NCI-H2171 (cell line): ENCODE measurements at regions not wholly inside any gene's neighbourhood (a gene's known extent, or its start where the extent isn't known, plus 50 kb on each side); places are given as distances from the start of the nearest gene placed in this dataset.
"Not testable (repeated sequence)": the region's sequence is repeated elsewhere in the genome, so short reads cannot be mapped to it uniquely, and the experiment has no call there.

ENCODE experiments used
- DNase-seq: peaks from one replicate; lab custom pipeline; 2025; lab: John Stamatoyannopoulos, UW

DNA sequence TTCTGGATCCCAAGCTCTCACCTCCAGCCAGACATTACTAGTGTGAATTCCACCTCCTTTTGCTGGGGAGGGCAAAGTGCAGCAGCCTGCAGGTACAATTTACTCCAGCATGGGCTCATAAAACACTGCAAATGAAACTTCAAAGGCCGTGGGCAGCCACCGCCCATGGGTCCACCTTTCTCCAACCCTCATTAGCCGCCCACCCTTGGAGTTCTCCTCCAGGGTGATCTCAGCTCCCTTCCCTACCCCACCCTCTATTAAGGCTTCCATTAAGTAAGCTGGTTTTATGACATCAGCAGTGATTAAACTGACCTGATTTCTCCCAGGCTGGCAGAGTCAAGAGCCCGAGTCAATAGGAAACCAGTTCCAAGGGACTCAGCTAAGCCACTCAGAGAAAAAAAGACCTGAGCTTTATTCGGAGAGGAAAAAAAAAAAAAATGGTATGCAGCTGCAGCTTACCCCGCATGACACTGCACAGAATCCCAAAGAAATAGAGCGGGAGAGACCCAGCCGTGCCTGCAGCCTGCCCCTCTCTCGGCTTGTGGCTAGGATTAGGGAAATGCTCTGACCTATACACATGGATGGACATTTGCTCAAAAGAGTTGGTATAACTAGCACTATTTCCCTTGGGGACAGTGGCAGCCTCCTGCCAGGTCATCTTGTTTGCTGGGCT is 319.6 kb downstream of the PTTG2 start:
- no peak for DNase-seq

DNA sequence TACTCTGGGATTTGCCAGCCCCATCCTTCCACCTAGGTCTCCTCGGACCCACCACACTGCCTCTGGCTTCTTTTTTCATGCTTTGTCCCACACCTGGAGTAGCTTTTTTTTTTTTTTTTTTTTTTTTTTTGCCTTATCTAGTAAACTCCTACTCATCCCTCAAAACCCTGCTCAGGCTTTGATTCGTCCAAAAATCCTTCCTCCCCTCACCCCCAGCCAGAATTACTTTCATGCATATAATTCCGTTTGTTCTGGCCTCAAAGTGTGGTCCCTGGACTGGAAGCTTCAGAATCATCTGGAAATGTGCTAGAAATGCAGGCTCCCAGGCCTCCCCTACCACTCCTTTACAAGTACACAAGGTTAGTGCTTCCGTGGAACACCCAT is 320.1 kb downstream of the PTTG2 start:
- DNase-seq: no peak

DNA sequence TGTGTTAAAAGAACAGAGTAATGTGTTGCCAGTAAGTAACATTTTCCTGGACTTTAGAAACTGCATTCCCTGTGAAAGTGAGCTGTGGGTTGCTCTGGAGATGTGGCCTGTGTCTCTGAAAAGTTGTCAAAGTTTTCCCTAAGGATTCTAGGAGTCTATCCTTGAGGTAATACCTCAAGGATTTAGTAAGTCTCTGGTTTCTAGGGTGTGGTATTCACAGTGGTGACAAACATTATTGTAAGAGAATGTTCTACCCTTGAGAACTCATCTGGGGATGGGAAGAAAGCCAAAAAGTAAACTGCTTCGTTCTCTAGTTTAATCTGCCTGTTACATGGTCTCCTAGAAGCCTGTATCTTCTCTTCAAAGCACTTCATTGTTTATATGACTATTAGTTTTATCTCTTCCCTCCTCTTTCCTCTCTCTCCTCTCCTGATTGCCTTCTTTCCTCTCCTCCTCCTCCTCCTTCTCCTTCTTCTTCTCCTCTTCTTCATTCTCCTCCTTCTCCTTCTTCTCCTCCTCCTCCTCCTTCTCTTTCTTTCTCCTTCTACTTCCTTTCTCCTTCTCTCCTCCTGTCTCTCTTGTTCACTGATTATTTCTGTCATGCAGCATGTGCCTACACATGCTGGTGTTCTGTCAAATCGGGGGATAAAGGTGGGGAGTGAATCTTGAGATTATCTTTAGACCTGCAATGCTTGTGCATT is 321.3 kb downstream of the PTTG2 start:
- no peak for DNase-seq

DNA sequence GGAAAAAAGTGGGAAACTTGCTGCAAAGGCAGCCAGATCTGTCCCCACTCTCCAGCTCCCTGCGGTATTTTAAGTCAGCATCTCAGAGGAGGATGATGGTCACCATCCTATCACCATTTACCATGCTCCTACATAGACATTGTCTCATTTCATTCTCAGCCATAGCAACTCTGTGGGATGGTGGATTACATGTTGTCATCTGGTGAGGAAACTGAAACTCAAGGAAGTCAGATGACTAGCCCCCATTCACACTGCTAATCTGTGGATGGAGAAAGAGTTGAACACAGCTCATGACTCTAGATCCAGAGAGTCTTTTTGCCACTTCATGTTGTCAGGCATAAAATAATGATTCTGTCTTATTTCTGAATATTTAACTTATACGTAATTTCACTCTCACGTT is 323.5 kb downstream of the PTTG2 start:
- no peak for DNase-seq

DNA sequence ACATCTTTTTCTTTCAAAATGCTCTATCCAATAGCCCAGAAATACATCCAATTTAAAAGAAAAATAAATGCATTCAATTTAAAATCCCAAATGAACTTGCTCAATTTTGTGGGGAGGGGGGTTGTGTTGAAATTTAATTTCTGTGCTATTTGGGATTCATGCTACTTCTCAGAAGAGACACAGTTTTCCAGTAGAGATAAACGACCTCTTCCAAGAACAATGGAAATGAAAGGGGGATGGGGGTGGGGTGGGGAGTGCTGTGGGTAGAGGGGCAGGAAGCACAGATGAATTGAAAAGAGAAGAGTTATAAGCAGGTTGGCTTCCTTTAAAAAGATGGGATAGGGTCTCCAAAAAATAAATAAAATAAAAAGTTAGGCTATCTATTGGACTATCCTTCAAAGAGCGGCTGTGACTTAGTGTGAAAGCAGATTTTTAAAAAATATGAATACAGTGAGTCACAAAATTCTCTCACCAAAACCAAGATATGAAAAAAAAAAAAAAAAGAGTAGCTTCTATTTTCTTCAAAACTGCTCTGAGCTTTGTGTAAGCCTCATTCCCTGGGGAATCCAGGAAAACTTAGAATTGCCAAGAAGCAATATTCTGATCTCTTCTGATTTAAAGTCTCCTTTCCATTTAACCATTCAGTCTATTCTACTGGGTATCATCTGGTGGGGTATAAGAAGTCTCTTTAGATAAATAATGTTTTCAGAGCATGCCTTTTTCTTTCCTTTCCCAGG is 324.3 kb downstream of the PTTG2 start:
- DNase-seq: no peak

DNA sequence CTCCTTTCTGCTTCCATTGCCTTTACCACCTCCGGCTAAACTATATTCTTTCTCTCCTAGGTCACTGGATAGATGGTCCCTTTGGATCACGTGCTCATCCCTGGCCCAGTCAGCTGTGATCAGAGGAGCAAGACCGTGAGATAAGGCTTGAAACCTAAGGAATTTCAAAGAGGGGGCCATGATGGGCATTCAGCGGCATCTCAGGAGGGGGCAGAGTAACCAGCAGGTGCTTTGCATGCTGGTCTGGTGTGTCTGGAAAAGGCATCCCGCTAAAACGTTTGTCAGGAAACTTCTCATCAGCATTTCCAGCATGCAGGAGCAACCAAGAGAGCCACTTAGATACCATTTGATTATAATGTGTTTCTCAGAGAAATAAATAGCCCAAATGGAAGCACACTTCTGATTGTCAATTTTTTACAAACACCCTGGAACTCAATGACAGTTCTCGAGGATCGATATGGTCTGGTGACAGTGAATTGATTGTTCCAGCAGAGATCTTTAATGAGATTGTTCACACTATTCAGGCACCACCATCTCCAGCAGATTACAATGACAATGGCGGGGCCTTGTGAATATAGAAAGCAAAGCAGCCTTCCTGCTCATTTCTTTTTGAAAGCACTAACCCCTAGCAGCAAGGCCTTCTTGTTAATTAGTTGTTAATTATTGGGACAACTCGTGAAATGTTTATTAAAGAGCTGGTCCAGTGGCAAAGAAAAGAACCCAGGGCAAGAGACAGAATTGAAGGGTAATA is 327.1 kb downstream of the PTTG2 start:
- DNase-seq: no peak

DNA sequence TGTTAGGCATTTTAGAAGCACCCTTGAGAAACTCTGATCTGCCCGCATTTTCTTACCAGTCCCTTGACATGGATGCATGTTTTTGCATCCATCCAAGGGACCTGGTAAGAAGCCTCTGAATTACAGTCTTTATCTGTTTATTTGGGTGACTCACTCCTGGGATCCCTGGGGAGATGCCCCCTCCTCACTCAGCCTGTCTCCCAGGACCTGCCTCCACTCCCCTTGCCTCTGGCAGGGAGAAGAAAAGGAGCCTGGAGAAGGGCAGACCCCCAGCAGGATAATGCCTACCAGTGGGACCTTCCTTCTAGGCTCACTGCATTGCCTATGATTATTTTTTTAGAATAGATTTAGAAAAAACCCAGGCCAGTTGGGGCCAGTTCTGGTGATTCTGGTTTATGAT is 329.4 kb downstream of the PTTG2 start:
- DNase-seq: no peak

DNA sequence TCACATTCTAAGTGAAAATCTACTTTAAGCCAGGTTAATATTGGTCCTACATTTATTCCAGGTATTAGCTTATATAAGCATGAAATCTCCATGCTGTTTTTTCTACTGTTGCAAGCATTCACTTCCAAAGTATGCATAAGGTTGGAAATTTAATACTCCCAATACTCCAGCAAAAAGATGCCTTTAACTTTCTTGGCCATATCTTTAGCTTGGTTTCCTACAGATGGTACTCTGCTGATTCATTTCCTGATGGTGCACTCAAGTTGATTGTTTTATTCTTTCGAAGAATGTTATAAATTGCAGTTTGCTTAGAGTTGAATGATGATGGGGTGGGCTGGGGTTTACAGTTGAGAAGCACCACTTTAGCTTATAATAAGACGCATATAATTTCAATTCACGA is 330.2 kb downstream of the PTTG2 start:
- no peak for DNase-seq

DNA sequence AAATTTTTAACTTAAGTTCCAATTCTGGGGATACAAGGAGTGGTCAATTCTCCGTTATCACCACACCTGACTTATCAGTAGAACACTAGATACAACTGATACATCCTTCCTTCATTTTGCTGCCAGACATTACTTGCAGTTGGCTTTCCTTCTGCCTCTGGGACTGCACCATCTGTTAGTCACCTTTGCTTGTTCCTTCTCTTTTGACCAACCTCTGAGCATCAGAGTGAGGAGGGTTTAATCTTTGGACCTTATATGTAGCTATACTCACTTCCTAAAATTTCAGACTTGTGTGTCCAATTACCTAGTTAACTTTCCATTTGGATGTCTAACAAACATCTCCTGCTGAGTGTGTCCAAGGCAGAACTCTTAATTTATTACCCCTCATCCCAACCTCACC is 330.7 kb downstream of the PTTG2 start:
- DNase-seq: no peak

DNA sequence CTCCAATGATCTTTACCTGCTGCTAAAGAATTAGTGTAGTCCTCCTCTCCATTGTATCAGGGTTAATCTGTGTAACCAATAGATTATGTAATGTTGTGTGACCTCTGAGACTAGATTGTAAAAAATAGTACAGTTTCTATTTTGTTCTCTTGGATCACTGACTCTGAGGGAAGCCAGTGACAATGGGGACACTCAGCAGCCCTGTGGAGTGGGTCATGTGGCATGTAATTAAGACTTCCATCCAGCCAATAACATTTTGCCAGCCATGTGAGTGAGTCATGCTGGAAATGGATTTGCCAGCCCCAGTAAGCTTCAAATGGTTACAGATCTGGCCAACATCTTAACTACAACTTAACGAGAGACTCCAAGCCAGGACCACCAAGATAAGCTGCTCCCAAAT is 332.3 kb downstream of the PTTG2 start:
- no peak for DNase-seq

DNA sequence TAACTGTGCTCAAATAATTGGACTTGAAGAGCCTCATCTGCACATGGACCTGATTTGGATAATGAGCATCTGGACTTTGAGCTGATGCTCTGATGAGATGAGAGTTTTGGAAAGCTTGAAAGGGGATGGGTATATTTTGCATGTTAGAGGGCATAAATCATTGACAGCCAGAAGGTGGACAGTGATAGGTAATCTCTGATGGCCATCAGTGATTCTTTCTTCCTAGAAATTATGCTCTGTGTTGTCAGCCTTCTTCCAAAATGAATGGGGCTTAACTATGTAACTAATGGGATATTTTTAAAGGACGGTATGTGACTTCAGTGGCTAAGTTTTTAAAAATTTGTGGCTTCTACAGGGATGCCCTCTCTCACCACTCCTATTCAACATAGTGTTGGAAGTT is 334.0 kb downstream of the PTTG2 start:
- no peak for DNase-seq

DNA sequence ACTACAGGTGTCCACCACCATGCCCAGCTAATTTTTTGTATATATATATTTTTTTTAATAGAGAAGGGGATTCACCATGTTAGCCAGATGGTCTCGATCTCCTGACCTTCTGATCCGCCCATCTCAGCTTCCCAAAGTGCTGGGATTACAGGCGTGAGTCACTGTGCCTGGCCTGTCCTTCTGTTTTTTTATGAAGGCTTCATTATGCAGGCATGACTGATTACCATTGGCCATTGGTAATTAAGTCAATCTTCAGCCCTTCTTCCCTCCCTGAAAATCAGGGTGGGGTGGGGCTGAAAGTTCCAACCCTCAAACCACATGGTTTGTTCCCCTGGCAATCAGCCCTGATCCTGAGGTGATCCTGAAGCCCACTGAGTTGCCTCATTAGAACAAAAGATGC is 336.9 kb downstream of the PTTG2 start:
- no peak for DNase-seq

DNA sequence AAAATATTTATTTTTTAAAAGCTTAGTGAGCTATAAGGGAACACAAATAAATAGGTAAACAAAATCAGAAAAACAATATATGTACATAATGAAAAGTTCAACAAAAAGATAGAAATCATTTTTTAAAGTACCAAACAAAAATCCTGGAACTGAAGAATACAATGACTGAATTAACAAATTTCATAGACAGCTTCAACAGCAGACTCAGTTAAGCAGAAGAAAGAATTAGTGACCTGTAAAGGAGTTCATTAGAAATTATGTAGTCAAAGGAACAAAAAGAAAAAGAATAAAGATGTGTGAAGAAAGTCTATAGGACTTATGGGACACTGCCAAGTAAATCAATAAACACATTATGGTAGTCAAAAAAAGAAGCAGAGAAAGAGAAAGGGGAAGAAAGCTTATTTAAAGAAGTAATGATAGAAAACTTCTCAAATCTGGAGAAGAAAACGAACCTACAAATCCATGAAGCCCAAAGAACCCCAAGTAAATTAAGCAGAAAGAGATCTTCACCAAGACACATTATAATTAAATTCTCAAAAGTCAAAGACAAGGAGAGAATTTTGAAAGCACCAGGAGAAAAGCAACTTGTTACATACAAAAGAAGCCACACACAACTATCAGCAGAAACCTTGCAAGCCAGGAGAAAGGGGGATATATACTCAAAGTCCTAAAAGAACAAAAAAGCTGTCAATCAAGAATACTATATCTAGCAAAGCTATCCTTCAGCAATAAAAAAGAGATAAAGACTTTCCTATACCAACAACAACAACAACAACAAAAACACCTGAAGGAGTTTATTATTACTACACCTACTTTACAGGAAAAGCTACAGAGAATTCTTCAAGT is 338.9 kb downstream of the PTTG2 start:
- no peak for DNase-seq

DNA sequence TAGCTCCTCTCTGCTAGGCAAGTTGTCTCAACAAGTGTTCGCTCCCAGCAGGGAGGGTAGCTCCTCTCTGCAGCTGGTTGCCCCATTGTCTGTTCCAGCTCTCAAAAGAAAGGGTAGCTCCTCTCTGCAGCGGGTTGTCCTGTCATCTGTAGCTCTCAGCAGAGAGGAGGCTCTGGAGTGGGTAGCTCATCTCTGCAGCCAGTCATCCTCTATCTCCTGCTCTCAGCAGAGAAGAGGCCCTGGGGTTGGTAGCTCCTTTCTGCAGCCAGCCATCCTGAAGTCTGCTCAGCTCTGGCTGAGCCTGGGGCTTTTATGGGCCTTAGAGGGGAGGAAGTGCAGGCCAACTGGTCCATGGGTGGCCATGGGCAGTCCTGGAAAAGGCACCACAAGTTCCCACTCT is 342.7 kb downstream of the PTTG2 start:
- DNase-seq: no peak

DNA sequence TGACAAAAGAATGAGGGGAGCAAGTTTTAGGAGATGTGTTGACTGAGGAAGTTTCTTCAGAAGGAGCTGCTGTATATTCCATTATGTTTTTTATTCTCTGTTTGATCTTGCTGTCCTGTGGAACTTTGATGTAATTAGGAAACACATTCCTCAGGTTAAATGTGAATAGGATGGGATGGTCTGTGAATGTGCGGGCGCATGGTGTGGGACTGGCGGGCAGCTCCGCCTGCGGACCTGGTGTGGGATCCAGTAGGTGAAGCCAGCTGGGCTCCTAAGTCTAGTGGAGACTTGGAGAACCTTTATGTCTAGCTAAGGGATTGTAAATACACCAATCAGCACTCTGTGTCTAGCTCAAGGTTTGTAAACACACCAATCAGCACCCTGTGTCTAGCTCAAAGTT is 344.3 kb downstream of the PTTG2 start:
- not testable (repeated sequence) for DNase-seq

DNA sequence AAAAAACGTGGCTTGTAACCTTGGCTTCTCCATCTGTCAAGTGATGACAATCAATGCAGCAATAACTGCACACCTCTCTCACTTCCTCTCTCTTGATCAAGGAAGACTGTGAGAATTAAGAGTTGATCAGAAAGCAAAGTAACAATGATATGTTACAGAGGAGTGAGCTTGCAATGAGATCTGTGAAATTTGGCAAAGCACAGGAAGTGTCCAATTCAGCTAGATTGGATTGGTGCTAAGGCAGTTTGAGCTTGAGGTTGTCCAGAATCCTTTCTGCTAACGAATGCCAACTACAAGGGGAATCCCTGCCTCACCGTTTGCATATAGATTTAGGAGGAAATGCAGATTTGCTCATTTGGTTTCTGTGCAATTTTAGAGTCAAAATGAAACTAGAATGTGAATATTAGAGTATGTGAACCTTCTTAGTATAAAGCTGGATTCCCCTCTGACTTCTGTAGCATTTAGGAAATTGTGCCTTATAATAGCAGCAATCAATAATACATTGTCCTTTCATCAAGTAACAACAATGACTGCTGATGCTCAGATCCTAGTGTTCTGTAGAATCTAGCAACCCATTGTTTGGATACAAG is 346.4 kb downstream of the PTTG2 start:
- DNase-seq: no peak

DNA sequence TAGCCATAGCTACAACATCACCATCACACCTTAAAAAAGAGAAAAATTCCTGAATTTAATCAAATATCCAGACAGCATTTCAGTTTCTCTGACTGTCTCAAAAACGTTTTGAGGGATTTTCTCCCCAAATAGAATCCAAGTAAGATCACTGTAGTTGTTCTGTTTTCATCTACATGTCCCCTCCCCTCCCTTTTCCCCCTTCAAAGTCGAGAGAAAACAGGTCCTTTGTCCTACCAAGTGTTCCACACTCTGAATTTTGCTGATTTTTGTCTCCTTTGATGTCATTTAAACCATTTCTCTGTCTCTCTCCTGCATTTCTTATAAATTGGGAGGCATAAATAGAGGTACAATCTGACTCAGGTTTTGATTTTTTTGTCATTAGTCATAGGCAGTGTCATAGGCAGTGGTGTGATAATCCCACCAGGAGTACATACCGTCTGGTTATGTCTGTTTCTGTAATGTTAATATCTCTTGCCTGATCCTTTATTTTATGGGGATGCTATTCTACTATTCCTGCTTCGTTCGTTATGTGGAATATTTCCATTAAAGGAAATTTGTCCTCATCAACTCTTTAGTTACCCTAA is 348.6 kb downstream of the PTTG2 start:
- DNase-seq: no peak

DNA sequence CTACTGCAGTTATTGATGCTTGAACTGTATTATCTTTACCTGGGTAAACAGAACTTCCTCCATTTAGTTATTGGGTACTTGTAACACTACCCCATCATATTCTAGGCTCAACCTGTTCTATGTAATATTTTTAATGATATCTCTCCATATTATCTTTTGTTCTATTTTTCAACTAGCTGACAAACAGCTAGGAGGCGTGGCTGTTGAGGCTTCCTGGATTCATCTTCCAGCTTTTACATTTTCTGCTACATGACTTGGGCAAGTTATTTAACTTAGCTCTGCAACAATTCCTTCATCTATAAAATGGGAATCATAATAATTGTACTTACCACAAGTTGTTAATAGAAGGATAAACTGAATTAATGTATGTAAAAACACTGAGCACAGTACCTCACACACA is 349.3 kb downstream of the PTTG2 start:
- no peak for DNase-seq

DNA sequence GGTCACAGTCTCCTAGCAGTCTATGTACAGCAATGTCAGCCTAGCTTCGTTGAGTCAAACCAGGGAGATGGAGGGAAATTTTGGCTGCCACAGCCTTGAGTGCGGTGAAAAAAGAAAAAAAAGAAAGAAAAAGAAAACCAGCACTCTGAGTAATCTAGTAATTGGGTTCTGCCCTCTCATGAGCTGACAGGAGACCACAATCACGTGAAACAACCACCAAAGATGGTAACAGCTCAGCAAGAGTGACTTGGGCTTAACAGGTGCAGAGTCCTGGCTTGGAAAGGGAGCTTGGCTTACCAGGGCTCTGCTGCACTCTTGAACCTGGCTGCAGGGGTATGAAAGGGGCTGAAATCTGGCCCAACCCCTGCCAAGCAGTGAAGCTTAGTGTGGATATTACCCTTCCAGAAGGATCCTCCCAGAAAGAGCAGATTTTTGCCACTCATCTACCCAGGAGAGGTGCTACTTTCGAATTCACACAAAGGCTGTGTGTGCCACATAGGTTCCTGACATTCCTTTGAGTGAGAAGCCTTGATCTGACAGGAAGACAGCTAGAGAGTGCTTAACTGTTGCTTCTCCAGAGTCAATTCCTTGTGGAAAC is 350.3 kb downstream of the PTTG2 start:
- no peak for DNase-seq

DNA sequence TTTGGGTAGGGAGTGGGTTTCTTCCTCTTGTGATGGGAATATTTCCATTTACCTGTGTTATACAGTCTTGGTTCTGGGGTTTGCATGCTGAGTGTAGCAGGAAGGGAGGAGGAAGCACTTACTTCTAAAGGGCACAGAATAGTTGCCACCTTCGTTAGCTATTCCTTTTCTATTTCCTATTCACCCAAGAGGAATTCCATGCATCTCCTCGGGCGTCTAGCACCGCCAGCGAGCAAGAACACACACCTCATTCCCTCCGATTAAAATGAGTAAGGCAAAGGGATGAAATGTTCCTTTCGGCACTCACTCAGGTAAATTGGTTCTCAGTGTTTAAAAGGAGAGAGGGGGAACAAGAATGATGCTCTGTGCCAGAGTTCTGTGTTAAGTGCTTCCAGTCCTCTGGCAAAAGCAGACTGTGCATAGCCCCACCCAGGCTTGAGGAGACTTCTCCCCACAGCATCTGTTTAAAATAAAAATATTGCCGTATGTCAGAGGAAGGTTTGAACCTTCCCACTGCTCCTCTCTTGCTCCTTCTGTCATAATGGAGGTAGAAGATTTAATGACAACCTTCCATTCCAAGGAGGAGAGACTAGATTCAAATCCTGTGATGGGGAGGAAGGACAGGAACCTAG is 351.4 kb downstream of the PTTG2 start:
- no peak for DNase-seq
